Activated T-cell treated with anti-CD3 and anti-CD28 coated beads for 48 hours (primary cell): ENCODE measurements at regions not wholly inside any gene's neighbourhood (a gene's known extent, or its start where the extent isn't known, plus 50 kb on each side); places are given as distances from the start of the nearest gene placed in this dataset.

Experiments used
- DNase-seq: peaks from one replicate; pipeline ENCODE4 v3.0.0-alpha.2; 2020; ENCODE audit warnings: low read depth

DNA sequence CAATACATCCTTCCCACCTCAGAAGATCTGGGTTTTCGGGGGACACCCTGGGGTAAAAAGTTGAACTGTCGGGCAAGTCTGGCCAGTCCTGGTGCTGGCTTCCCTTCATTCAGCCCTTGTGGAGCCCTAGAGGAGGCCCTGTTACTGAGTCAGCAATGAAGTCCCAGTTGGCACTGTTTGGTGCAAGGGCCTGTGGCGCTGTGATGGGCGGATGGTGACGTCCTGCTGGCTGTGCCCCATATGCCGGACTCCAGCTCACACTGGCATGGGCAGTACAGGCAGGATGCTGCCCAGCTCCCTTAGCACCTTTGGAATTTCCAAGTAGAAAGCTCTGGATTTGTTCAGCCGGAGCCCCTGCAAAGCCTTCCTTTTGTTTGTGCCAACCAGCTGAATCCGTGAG, 186.2 kb upstream of the PMEPA1 start:
- DNase-seq, result no peak

DNA sequence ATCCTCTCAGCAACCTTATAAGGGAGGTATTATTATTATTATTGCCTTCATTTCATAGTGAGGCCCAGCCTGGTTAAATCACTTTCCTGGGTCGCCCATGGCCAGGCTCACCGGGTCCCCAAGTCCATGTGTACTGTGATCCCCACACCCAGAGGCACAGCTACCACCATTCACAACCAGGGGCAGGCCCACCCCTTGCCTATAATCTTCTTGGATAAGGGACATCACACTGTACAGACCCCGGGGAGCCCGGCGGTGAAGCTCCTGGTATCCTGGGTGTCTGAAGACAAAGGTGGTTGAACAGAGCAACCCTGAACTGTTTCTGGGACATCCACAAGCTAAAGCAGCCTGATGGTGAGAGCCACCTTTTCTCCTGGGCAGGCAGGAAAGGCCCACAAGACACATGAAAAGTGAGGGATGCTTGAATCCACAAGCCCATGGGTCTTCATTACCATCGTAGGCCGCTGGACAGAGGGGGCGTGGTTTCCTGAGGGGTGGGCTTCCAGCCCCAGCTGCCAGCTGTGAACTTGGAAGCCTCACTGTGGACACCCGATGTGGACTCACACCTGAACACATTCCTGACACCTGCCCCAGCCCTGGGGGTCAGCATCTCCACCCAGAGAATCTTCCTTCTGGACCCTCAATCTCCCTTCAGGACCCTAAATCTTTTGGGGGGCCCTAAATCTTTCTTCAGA, 185.5 kb upstream of the PMEPA1 start:
- DNase-seq, result no peak

GRCh38 chr20:57894522-57894921, 184.7 kb upstream of the PMEPA1 start:
- no peak for DNase-seq

GRCh38 chr20:57894096-57894495, 184.3 kb upstream of the PMEPA1 start:
- no peak for DNase-seq

DNA sequence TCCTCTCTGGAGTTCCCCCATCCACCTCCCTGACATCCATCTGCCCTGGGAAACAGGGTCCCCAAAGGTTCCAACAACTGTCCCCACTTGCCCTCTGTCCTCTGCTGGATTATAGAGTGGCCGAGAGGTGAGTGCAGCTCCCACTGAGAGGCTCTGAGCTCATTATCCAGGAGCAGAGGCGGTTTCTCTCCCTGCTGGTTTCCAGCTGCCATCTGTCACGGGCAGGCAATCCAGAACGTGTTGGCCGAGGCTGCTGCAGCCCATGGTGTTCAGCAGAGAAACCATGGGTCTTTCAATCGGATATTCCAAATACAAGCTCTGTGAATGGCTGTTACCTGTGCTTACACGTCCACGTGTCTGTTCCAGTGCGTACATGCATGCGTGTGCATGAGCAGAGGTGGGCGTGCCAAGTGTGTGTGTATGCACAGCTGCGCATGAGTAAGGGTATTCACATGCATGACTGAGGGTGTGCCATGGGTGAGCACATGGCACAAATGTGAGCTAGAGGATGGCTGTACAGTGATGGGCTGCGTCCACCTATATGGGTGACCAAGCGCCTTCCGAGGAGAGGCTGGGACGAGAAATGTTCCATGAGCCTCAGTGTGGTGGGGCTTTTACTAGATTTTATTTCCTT, 183.7 kb upstream of the PMEPA1 start:
- no peak for DNase-seq

DNA sequence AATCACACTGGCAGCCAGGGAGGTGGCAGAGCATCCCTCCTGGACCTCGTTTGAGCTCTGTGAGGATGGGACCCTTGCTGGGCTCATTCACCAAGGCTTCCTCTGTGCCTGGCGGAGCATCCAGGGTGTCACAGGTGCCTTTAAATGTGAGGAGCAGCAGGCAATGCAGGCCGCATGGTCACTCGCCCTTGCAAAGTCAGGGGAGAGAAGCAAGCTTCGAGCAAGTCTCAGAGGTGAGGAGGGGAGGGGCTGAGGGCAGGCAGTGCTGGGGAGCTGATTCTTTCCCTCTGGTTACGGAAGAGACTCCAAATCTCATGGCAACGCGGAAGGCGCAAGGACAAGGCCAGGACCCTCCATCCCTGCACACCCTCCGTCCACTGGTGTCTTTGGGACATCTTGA, 182.7 kb upstream of the PMEPA1 start:
- DNase-seq, result no peak

DNA sequence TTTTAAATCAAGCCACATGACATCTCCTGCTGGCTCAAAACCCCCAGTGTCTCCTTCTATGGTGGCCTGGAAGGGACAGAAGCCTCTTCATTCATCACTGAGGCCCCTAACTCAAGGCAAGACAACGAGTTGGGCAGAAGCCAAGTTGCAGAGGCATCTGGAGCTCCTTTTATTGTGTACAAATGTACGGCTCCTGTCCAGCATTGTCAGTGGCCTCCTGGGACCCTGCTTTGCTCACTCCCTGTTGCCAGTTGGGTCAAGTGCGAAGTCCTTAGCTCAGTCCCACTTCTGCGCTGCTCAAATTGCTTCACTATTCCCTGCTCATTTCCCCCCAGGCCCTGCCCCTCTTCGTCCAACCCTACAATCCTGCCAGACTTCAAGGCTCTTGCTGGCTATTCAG, 181.2 kb upstream of the PMEPA1 start:
- DNase-seq, result no peak

DNA sequence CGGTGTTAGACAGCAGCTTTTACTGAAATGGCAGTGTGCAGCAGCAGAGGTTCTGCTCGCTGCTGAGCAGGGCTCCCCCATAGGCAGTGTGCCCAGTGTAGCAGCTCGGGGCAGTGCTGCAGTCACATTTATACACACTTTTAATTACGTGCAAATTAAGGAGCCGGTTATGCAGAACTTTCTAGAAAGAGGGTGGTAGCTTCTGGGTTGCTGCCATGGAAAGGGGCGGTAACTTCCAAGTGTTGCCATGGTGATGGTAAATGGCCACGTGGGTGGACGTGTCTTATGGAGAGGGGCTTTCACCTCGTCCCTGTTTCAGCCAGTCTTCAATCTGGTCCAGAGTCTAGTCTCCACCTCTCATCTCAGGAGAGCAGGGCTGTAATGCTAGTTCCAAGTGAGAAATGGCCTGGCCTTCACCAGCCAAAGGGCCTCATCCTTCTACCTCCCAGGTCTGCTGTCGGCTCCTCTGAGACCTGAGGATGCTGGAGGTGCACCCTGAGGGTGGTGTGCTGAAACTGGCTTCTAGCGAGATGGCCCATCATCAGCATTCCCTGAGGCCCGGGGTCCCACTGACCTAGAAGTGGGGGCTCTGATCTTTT, 180.5 kb upstream of the PMEPA1 start:
- no peak for DNase-seq

DNA sequence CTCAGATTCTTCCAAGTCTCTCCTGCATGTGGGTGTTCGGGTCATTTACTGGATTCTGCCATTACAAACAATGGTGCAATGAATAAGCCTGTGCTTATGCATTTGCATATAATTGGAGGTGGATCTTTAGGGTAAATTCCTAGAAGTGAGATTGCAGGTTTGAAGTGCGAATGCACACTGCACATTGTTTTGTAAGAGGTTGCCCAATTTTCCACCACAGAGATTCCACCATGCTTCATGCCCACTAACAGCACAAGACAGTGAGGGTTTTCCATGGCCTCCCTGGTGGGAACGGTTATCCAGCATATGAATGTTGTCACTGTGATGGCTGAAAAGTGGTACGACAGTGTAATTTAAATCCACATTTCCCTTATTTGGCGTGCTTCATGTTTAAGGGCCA, 178.8 kb upstream of the PMEPA1 start:
- DNase-seq, result no peak

- no peak for DNase-seq
These were observed 175.1 kb upstream of the PMEPA1 start for GRCh38 chr20:57884956-57885355.

DNA sequence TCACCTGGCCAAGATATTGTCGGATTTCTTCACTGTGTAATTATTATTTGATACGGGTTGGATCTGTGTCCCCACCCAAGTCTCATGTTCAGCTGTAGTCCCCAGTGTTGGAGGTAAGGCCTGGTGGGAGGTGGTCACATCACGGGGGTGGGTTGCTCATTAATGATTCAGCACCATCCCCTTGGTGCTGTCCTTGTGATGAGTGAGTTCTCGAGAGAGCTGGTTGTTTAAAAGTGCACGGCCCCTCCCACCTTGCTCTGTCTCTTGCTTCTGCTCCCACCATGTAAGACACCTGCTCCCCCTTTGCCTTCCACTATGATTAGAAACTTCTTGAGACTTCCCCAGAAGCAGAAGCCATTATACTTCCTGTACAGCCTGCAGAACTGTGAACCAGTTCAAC, 173.9 kb upstream of the PMEPA1 start:
- no peak for DNase-seq

- DNase-seq, result no peak
These were observed 173.4 kb upstream of the PMEPA1 start for GRCh38 chr20:57883224-57883623.

DNA sequence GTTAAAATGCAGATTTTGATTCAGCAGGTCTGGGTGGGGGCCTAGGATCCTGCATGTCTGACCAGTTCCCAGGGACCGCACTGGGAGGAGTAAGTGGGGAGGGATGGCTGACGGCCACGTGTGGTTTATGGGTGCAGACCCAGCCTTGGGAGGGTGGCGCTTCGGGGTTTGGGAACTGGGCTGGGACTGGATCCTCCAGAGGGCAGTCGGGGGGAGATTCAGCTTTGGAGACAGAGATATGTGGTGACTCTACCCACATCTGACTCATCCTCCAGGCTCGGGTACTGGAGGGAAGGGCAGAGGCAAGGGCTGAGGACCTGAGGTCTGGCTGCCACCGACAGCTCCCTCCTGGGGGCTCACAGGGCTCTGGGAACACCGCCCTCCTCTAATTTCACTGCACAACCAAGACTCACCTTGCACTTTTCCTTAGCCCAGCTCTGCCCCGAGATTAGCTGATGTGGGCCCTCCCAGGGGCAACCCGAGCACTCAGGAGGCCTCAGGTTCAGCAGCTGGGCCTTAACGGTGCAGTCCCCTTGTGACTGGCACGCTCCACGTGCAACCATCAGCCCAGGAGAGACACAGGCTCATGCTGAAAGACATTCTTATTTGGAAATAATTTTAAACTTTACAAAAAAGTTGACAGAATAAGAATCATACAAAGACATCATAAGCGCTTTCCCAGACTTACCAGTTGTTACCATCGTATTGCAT, 172.8 kb upstream of the PMEPA1 start:
- DNase-seq, result no peak

DNA sequence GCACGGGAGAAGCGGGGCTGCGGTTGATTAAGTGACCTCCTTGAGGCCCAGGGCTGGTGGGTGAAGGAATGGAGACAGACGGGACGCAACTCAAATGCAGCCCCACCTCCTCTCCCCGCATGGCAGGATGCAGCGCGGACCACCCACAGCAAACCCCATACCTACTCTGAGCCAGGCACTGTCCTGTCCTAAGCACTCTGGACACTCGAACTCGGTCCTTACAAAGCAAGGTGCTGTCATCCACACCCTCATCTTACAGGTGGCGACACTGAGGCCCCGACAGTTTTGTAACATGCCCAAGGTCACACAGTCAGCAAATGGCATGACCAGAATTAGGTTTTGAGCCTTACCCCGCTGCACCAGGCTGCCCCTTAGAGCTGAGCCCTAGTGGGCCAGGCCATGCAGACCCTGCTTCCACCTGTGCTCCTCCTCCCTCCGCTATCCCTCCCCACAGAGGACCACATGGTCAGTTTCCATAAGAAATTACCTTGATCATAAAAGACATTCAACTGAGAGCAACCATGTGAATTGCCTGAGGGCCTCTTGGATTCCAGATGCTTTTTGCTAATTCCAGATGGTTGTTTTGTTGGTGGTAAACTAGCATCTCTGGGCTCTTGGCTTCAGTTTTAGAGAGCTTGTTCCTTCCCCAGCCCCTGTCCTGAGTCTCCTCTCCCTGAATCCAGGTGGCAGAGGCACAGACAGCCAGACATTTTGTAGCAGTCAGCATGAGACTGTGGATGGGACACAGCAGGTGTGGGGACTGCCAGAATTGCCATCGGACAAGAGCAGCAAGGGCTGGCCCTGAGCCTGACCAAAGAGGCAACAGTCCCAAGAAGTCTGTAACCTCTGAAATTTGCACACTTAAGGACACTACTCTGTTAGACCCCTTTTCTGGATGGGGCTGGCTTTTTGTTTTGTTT, 171.9 kb upstream of the PMEPA1 start:
- no peak for DNase-seq

- DNase-seq, result no peak
These were observed 170.7 kb upstream of the PMEPA1 start for GRCh38 chr20:57880571-57880892.

- DNase-seq, result no peak
These were observed 170.2 kb upstream of the PMEPA1 start for GRCh38 chr20:57879779-57880570.

DNA sequence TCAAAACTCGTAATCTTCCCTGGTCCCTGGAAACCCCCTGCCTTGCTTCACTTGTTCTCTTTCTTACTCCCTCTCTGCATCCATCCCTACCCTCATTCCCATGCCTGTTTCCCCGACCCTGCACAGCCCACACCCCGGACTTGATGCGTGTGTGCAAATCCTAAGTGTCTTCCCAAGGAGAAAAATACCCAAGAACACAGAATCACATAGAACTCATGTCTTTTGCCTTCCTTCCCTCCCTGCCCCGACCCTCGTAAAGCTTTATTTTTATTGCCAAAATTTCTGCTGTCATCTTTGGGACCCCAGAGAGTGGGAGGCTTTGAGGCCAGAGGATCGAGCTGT, 169.6 kb upstream of the PMEPA1 start:
- DNase-seq, result no peak

- no peak for DNase-seq
These were observed 169.1 kb upstream of the PMEPA1 start for GRCh38 chr20:57878786-57879424.

DNA sequence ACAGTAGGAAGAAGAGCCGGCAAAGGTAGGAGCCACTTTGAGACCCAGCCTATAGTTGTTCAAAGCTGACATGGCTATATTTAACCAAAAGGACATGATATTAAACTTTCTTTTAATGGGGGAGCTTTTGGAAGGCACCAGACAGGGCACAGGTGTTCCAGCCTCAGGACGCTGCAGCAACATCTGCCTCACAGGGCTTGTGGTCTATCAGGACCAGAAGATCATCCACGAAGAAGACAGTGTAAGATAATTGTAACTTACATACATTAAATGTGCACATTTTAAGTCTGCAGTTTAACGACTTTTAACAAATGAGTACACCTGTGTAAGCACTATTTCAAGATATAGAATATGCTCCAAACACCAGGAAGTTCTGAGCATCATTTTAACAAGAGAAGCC, 168.2 kb upstream of the PMEPA1 start:
- DNase-seq, result no peak

DNA sequence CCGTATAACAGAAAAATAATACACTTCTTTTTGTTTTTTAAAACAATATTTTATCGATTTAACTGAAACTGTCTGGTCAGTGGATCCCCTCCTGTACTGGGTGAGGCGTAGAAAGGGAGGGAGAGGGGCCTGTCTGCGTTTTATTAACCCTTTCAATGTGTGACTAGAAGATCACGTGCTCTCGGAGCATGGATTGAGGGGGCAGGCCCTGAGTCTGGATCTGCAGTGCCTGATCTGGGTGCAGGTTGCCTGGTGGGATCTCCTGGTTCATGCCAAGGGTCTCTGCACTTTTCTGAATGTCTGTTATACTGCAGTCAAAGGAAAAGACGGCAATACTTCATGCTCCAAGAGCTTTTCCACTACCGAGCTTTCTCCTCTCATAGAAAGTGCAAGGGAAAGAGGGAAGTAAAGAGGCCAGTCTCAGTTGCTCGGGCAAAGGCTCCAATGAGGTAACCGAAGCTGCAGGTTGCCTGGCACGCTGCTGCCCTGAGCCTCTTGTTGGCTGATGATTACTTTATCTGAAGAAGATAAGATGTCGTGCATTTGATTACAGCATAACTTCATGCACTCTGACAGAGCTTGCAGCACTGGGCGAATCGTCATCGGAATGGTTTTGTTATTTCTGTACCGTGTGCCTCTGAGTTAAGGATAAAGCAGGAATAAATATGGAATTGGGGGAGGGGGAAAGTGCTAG, 167.5 kb upstream of the PMEPA1 start:
- no peak for DNase-seq
